Thyroid gland (tissue), 4 donors: ENCODE measurements at regions not wholly inside any gene's neighbourhood (a gene's known extent, or its start where the extent isn't known, plus 50 kb on each side); places are given as distances from the start of the nearest gene placed in this dataset.

Source experiments
- CTCF ChIP-seq, 6 experiments: fragments of 200-600 bp in 3 of 6; fragments of 450-650 bp in 3 of 6; sonication (generic) in 3 of 6; IDR thresholded peaks; one replicate each; pipeline ENCODE4 v1.5.1; 2016 to 2019; ENCODE audit warnings: antibody characterized with exemption in 6 of 6, mild to moderate bottlenecking in 2 of 6, inconsistent platforms in 1 of 6, moderate library complexity in 1 of 6
- POLR2A ChIP-seq, 2 donors: fragments of 450-650 bp; IDR thresholded peaks; one replicate each; pipeline ENCODE4 v1.6.1; 2017; ENCODE audit warnings: antibody characterized with exemption in 2 of 2, mild to moderate bottlenecking in 2 of 2, moderate library complexity in 1 of 2

DNA sequence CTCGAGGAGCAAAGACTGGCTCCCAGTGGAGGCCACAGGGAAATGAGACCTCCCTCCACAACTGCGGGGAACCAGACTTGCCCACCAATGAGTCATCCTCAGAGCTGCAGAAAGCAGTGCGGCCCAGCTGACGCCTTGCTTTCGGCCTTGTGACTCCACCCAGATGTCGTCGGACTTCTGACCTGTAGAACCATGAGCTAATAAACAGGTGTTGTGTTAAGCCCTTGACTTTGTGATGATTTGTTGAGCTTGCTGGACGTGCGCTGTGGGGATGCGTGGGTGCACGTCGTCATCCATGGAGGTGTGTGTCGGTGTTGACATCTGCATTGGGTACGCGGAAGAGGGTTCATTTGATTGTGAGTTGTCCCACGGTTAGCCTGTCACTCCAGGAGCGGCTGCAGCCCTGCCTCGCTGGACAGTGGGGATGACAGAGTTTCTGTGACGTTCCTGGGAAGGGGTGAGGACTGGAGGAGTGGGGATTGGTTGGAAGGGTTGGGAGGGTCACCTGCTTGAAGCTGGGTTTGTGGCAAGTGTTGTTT is 154.1 kb downstream of the SH3BP4 start:
- TF ChIP-seq CTCF (IDR thresholded peaks at IDR 0.05) (no peak), POLR2A (IDR thresholded peaks at IDR 0.05) (no peak)
